Esophagus muscularis mucosa (tissue), 3 donors: ENCODE measurements at regions not wholly inside any gene's neighbourhood (a gene's known extent, or its start where the extent isn't known, plus 50 kb on each side); places are given as distances from the start of the nearest gene placed in this dataset.

Source experiments
- POLR2A ChIP-seq: fragments of 450-650 bp; IDR thresholded peaks from one replicate; pipeline ENCODE4 v1.6.1; 2017; ENCODE audit warnings: antibody characterized with exemption, moderate library complexity, mild to moderate bottlenecking, low read depth
- TF ChIP-seq, protein P1 (sequence below), 3 experiments: fragments of 200-600 bp in 2 of 3; fragments of 450-650 bp in 1 of 3; sonication (generic) in 2 of 3; IDR thresholded peaks; one replicate each; pipeline ENCODE4 v1.5.1; 2017 to 2019; ENCODE audit warnings: antibody characterized with exemption in 3 of 3, mild to moderate bottlenecking in 2 of 3, moderate library complexity in 1 of 3

DNA sequence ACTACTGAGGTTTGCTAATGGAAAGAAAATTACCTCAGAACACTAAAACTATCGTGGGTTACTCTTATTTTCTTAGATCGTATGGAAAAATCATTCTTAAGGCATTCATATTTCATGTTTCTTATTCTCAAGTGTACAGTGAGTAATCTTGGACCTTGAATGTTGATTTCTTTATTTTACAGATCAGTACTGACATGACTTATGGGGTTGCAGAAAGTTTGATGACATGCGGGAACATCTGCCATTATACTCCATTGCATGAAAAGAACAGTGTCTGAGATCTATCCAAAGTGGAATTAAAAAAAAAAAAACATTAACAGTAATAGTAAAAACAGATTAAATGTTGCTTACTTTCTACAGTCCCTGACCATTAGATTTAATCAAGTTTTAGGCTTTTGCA, 1290.2 kb upstream of the WWC1 start:
- TF ChIP-seq, protein P1, sequence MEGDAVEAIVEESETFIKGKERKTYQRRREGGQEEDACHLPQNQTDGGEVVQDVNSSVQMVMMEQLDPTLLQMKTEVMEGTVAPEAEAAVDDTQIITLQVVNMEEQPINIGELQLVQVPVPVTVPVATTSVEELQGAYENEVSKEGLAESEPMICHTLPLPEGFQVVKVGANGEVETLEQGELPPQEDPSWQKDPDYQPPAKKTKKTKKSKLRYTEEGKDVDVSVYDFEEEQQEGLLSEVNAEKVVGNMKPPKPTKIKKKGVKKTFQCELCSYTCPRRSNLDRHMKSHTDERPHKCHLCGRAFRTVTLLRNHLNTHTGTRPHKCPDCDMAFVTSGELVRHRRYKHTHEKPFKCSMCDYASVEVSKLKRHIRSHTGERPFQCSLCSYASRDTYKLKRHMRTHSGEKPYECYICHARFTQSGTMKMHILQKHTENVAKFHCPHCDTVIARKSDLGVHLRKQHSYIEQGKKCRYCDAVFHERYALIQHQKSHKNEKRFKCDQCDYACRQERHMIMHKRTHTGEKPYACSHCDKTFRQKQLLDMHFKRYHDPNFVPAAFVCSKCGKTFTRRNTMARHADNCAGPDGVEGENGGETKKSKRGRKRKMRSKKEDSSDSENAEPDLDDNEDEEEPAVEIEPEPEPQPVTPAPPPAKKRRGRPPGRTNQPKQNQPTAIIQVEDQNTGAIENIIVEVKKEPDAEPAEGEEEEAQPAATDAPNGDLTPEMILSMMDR (IDR thresholded peaks at IDR 0.05): no peak
- no peak for TF ChIP-seq POLR2A
